ENCODE measurements at regions not wholly inside any gene's neighbourhood (a gene's known extent, or its start where the extent isn't known, plus 50 kb on each side); places are given as distances from the start of the nearest gene placed in this dataset.

DNA sequence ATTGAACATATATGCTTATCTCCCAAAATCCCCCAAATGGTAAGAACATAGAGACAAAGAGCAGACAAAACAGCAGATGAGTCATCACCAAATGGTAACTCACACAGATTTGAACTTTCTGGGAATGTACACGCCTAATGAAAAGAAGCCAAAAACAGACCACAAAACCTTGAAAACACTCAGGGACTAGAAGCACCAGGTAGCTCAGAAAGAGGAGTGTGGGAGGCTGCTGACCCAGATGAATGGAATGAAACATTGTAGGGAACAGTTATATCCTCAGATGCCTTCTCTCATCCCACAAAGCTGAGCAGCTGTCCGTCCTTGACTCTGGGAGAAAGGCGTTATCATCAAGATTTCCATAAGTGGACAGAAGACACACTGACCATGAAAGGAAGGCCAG, 307.0 kb upstream of the USP25 start:
- Histone ChIP-seq H3K9ac (ENCODE audit: control insufficient read depth, insufficient read depth, low read length) (no peak overlapping the region), H3K9me3 (replicated peaks; ENCODE audit: control insufficient read depth, insufficient read depth, low read length) (no peaks in the 10 kb centered on the region), H3K36me3 (ENCODE audit: control insufficient read depth in 2 of 2, insufficient read depth in 2 of 2, low read length in 1 of 2) (no peaks in the 10 kb centered on the region), H4K20me1 (ENCODE audit: control insufficient read depth, insufficient read depth) (no peaks in the 10 kb centered on the region), H3K79me2 (ENCODE audit: control insufficient read depth, insufficient read depth, low read length) (no peaks in the 10 kb centered on the region), H3K4me3 (no peak overlapping the region), H2AFZ (ENCODE audit: control insufficient read depth, low read depth, low read length) (no peak overlapping the region), H3K4me1 (ENCODE audit: control insufficient read depth, insufficient read depth, low read length) (peaks cover 5% of the 10 kb centered on the region), H3K4me2 (ENCODE audit: control insufficient read depth, insufficient read depth) (no peak overlapping the region; the same call in 1 of the 2 replicates), H3K27me3 (replicated peaks in 1 of 2; ENCODE audit: control insufficient read depth in 2 of 2, insufficient read depth in 2 of 2, low read length in 1 of 2) (no peaks in the 10 kb centered on the region), H3K27ac (ENCODE audit: control insufficient read depth, insufficient read depth) (no peak overlapping the region)
- ChIA-PET SMC1A (ENCODE audit: uncharacterized antibody, unreplicated experiment) (interaction anchor here (0.8 to 1.1 kb wide), 4 partner anchors 9 to 17 kb away, joined by 3 to 4 read pairs (median 3); no protein-coding TSS in a partner anchor), RAD21 (ENCODE audit: unreplicated experiment) (interaction anchor here (1.1 kb wide), 1 partner anchor 60 kb away, joined by 4 read pairs; no protein-coding TSS in a partner anchor), POLR2A (no interaction called here), CTCF (no interaction called here)
- ATAC-seq, result peak; percentile 56
- intact Hi-C loops (cut with micrococcal nuclease; ENCODE audit: unreplicated experiment) (no loop called here), in situ Hi-C loops (cut with MboI) (no loop called here)
- no TSS peak for BruUV-seq (replicated peaks)
- peak; percentile 14 to 62; a peak in 1 of 4 replicates for TF ChIP-seq IKZF2 (IDR thresholded peaks at IDR 0.05)
- TF ChIP-seq IKZF1 (conservative IDR thresholded peaks at IDR 0.05), result no peak
- TF ChIP-seq, protein P1, sequence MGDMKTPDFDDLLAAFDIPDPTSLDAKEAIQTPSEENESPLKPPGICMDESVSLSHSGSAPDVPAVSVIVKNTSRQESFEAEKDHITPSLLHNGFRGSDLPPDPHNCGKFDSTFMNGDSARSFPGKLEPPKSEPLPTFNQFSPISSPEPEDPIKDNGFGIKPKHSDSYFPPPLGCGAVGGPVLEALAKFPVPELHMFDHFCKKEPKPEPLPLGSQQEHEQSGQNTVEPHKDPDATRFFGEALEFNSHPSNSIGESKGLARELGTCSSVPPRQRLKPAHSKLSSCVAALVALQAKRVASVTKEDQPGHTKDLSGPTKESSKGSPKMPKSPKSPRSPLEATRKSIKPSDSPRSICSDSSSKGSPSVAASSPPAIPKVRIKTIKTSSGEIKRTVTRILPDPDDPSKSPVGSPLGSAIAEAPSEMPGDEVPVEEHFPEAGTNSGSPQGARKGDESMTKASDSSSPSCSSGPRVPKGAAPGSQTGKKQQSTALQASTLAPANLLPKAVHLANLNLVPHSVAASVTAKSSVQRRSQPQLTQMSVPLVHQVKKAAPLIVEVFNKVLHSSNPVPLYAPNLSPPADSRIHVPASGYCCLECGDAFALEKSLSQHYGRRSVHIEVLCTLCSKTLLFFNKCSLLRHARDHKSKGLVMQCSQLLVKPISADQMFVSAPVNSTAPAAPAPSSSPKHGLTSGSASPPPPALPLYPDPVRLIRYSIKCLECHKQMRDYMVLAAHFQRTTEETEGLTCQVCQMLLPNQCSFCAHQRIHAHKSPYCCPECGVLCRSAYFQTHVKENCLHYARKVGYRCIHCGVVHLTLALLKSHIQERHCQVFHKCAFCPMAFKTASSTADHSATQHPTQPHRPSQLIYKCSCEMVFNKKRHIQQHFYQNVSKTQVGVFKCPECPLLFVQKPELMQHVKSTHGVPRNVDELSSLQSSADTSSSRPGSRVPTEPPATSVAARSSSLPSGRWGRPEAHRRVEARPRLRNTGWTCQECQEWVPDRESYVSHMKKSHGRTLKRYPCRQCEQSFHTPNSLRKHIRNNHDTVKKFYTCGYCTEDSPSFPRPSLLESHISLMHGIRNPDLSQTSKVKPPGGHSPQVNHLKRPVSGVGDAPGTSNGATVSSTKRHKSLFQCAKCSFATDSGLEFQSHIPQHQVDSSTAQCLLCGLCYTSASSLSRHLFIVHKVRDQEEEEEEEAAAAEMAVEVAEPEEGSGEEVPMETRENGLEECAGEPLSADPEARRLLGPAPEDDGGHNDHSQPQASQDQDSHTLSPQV (IDR thresholded peaks at IDR 0.05), result no peak
- no peak for TF ChIP-seq BHLHE40 (IDR thresholded peaks at IDR 0.05; ENCODE audit: borderline replicate concordance in 1 of 2, low read depth in 2 of 2, low read length in 1 of 2)
- no peak for TF ChIP-seq RELA (IDR thresholded peaks at IDR 0.05; ENCODE audit: borderline replicate concordance, partially characterized antibody)
- 0 out of 2 replicates have a peak, but pooled peaks have one; percentile 13 for TF ChIP-seq JUNB (IDR thresholded peaks at IDR 0.05)
- peak; percentile 40; the same call in 1 of the 2 replicates for TF ChIP-seq EED (IDR thresholded peaks at IDR 0.05; ENCODE audit: low read depth)
- TF ChIP-seq GABPA (IDR thresholded peaks at IDR 0.05; ENCODE audit: low read depth), result no peak
- no peak for TF ChIP-seq MLLT1 (IDR thresholded peaks at IDR 0.05)
- TF ChIP-seq KAT2A (conservative IDR thresholded peaks at IDR 0.05; ENCODE audit: control insufficient read depth, low read depth, low read length), result no peak
- no peak for TF ChIP-seq BRCA1 (IDR thresholded peaks at IDR 0.05; ENCODE audit: low read depth, low read length)
- TF ChIP-seq RUNX3 (IDR thresholded peaks at IDR 0.05; ENCODE audit: low read length), result peak; percentile 74
- peak; percentile 36; the same call in 1 of the 2 replicates for TF ChIP-seq NFIC (IDR thresholded peaks at IDR 0.05; ENCODE audit: low read depth, low read length)
- no peak for TF ChIP-seq ZZZ3 (IDR thresholded peaks at IDR 0.05; ENCODE audit: control insufficient read depth, insufficient read length, low read depth)
- TF ChIP-seq, protein P2, sequence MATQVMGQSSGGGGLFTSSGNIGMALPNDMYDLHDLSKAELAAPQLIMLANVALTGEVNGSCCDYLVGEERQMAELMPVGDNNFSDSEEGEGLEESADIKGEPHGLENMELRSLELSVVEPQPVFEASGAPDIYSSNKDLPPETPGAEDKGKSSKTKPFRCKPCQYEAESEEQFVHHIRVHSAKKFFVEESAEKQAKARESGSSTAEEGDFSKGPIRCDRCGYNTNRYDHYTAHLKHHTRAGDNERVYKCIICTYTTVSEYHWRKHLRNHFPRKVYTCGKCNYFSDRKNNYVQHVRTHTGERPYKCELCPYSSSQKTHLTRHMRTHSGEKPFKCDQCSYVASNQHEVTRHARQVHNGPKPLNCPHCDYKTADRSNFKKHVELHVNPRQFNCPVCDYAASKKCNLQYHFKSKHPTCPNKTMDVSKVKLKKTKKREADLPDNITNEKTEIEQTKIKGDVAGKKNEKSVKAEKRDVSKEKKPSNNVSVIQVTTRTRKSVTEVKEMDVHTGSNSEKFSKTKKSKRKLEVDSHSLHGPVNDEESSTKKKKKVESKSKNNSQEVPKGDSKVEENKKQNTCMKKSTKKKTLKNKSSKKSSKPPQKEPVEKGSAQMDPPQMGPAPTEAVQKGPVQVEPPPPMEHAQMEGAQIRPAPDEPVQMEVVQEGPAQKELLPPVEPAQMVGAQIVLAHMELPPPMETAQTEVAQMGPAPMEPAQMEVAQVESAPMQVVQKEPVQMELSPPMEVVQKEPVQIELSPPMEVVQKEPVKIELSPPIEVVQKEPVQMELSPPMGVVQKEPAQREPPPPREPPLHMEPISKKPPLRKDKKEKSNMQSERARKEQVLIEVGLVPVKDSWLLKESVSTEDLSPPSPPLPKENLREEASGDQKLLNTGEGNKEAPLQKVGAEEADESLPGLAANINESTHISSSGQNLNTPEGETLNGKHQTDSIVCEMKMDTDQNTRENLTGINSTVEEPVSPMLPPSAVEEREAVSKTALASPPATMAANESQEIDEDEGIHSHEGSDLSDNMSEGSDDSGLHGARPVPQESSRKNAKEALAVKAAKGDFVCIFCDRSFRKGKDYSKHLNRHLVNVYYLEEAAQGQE (IDR thresholded peaks at IDR 0.05; ENCODE audit: low read depth, low read length), result no peak
- WGBS (ENCODE audit: insufficient coverage, insufficient replicate concordance, low lambda C conversion rate, missing lambda C conversion rate), result 2% methylated on average over 3 of the region's 3 CpGs
- DNase-seq (ENCODE audit: low read depth, low spot score), result no peak
- FAIRE-seq, result no peak
